ENCODE measurements at regions not wholly inside any gene's neighbourhood (a gene's known extent, or its start where the extent isn't known, plus 50 kb on each side); places are given as distances from the start of the nearest gene placed in this dataset.
A peak's percentile ranks its signal among the peaks of the same experiment; 100 is the strongest.

- DNase-seq: no peak
- H3K36me3 ChIP-seq (replicated peaks): no peaks in the 10 kb centered on the region
- TF ChIP-seq CTCF (IDR thresholded peaks at IDR 0.05; ENCODE audit: low read depth, low read length, missing control alignments): no peak
- in situ Hi-C loops (cut with HindIII; ENCODE audit: low pct_ligation_motif_present, low sequenced_read_pairs): no loop called here
- H3K4me3 ChIP-seq (ENCODE audit: low read depth, low read length): no peak overlapping the region
- H3K27ac ChIP-seq: no peak overlapping the region
- H3K27me3 ChIP-seq (replicated peaks): no peaks in the 10 kb centered on the region
These were observed 358.9 kb downstream of the ZEB2 start for GRCh38 chr2:144161061-144161460.

GRCh38 chr2:144159240-144159639 lies 360.7 kb downstream of the ZEB2 start:
- Histone ChIP-seq H3K4me3 (ENCODE audit: low read depth, low read length) (no peak overlapping the region), H3K27me3 (replicated peaks) (no peaks in the 10 kb centered on the region), H3K27ac (no peak overlapping the region), H3K36me3 (replicated peaks) (no peaks in the 10 kb centered on the region)
- DNase-seq: no peak
- peak; percentile 12 for TF ChIP-seq CTCF (IDR thresholded peaks at IDR 0.05; ENCODE audit: low read depth, low read length, missing control alignments)
- in situ Hi-C loops (cut with HindIII; ENCODE audit: low pct_ligation_motif_present, low sequenced_read_pairs): no loop called here

GRCh38 chr2:144158096-144158495 lies 361.8 kb downstream of the ZEB2 start:
- Histone ChIP-seq H3K27ac (no peak overlapping the region), H3K4me3 (ENCODE audit: low read depth, low read length) (no peak overlapping the region), H3K27me3 (replicated peaks) (no peaks in the 10 kb centered on the region), H3K36me3 (replicated peaks) (no peaks in the 10 kb centered on the region)
- in situ Hi-C loops (cut with HindIII; ENCODE audit: low pct_ligation_motif_present, low sequenced_read_pairs): no loop called here
- no peak for TF ChIP-seq CTCF (IDR thresholded peaks at IDR 0.05; ENCODE audit: low read depth, low read length, missing control alignments)
- DNase-seq: no peak

GRCh38 chr2:144156736-144157640 lies 362.9 kb downstream of the ZEB2 start:
- in situ Hi-C loops (cut with HindIII; ENCODE audit: low pct_ligation_motif_present, low sequenced_read_pairs): no loop called here
- no peaks in the 10 kb centered on the region for H3K36me3 ChIP-seq (replicated peaks)
- H3K4me3 ChIP-seq (ENCODE audit: low read depth, low read length): no peak overlapping the region
- peak; percentile 25 for DNase-seq
- no peak overlapping the region for H3K27ac ChIP-seq
- TF ChIP-seq CTCF (IDR thresholded peaks at IDR 0.05; ENCODE audit: low read depth, low read length, missing control alignments): no peak
- no peaks in the 10 kb centered on the region for H3K27me3 ChIP-seq (replicated peaks)

- no peaks in the 10 kb centered on the region for H3K27me3 ChIP-seq (replicated peaks)
- no peak overlapping the region for H3K27ac ChIP-seq
- no peak for DNase-seq
- H3K4me3 ChIP-seq (ENCODE audit: low read depth, low read length): no peak overlapping the region
- in situ Hi-C loops (cut with HindIII; ENCODE audit: low pct_ligation_motif_present, low sequenced_read_pairs): no loop called here
- no peaks in the 10 kb centered on the region for H3K36me3 ChIP-seq (replicated peaks)
- TF ChIP-seq CTCF (IDR thresholded peaks at IDR 0.05; ENCODE audit: low read depth, low read length, missing control alignments): no peak
These were observed 365.7 kb downstream of the ZEB2 start for GRCh38 chr2:144154205-144154604.

Data from brain microvascular endothelial cell (primary cell).